Loucy (cell line): ENCODE measurements at regions not wholly inside any gene's neighbourhood (a gene's known extent, or its start where the extent isn't known, plus 50 kb on each side); places are given as distances from the start of the nearest gene placed in this dataset.

Source experiments
- H2AFZ ChIP-seq: fragments of 200-600 bp; sonication (generic); 2 replicates; pipeline ENCODE4 v1.6.0; 2016; ENCODE audit warnings: antibody characterized with exemption, mild to moderate bottlenecking, low read length, moderate library complexity
- H3F3A ChIP-seq: fragments of 200-600 bp; 2 replicates; pipeline ENCODE4 v1.6.0; 2016; ENCODE audit warnings: antibody characterized with exemption, low read depth, mild to moderate bottlenecking
- H3K27me3 ChIP-seq: fragments of 200-600 bp; sonication (generic); 2 replicates; pipeline ENCODE4 v1.6.1; 2014; ENCODE audit warnings: low read length, mild to moderate bottlenecking; ENCODE audit not compliant: insufficient read depth, poor library complexity, severe bottlenecking
- H3K36me3 ChIP-seq: fragments of 200-600 bp; sonication (generic); 2 replicates; pipeline ENCODE4 v1.6.1; 2016; ENCODE audit warnings: low read length; ENCODE audit not compliant: insufficient read depth
- H3K4me1 ChIP-seq: fragments of 200-600 bp; sonication (generic); 2 replicates; pipeline ENCODE4 v1.5.1; 2014; ENCODE audit warnings: low read length, mild to moderate bottlenecking; ENCODE audit not compliant: insufficient read depth, poor library complexity, severe bottlenecking
- H3K4me2 ChIP-seq: fragments of 200-600 bp; sonication (generic); 2 replicates; pipeline ENCODE4 v1.6.0; 2014; ENCODE audit warnings: antibody characterized with exemption, low read length, low read depth, mild to moderate bottlenecking; ENCODE audit not compliant: poor library complexity, severe bottlenecking
- H3K4me3 ChIP-seq: fragments of 200-600 bp; sonication (generic); 2 replicates; pipeline ENCODE4 v1.5.1; 2014; ENCODE audit warnings: low read length, mild to moderate bottlenecking, mixed read lengths; ENCODE audit not compliant: poor library complexity, severe bottlenecking
- H3K79me2 ChIP-seq: fragments of 200-600 bp; sonication (generic); 2 replicates; pipeline ENCODE4 v1.6.1; 2014; ENCODE audit warnings: low read length; ENCODE audit not compliant: insufficient read depth
- H3K9ac ChIP-seq: fragments of 200-600 bp; sonication (generic); 2 replicates; pipeline ENCODE4 v1.6.0; 2014; ENCODE audit warnings: mild to moderate bottlenecking, low read depth, low read length, moderate library complexity; ENCODE audit not compliant: poor library complexity, severe bottlenecking
- H3K9me2 ChIP-seq: fragments of 200-600 bp; sonication (generic); replicated peaks from 2 replicates; pipeline ENCODE4 v1.6.1; 2016; ENCODE audit warnings: low read depth, low read length, mixed read lengths
- H3K9me3 ChIP-seq: fragments of 200-600 bp; sonication (generic); 2 replicates; pipeline ENCODE4 v1.6.1; 2014; ENCODE audit warnings: mild to moderate bottlenecking, antibody characterized with exemption, low read length, low read depth; ENCODE audit not compliant: insufficient read depth
- H4K20me1 ChIP-seq: fragments of 200-600 bp; sonication (generic); 2 replicates; pipeline ENCODE4 v1.6.0; 2014; ENCODE audit warnings: antibody characterized with exemption, low read length, mild to moderate bottlenecking; ENCODE audit not compliant: insufficient read depth, poor library complexity, severe bottlenecking
- CTCF ChIP-seq: fragments of 200-600 bp; sonication (generic); conservative IDR thresholded peaks from 2 replicates; pipeline ENCODE4 v1.5.1; 2014; ENCODE audit warnings: mild to moderate bottlenecking, antibody characterized with exemption, low read length
- EZH2phosphoT487 ChIP-seq: fragments of 200-600 bp; IDR thresholded peaks from 2 replicates; pipeline ENCODE4 v1.6.1; 2018; ENCODE audit warnings: antibody characterized with exemption, mild to moderate bottlenecking, moderate library complexity, borderline replicate concordance

- H3K27me3 ChIP-seq = no peaks in the 10 kb centered on the region
- no peaks in the 10 kb centered on the region for H3K79me2 ChIP-seq
- no peaks in the 10 kb centered on the region for H4K20me1 ChIP-seq
- no peak overlapping the region for H3K9ac ChIP-seq
- no peak overlapping the region for H3K4me2 ChIP-seq
- no peaks in the 10 kb centered on the region for H3F3A ChIP-seq
- no peak overlapping the region for H3K4me3 ChIP-seq
- H3K9me3 ChIP-seq = no peaks in the 10 kb centered on the region
- H3K4me1 ChIP-seq = no peaks in the 10 kb centered on the region
- no peak for TF ChIP-seq CTCF
- no peak for TF ChIP-seq EZH2phosphoT487
- H3K9me2 ChIP-seq = no peaks in the 10 kb centered on the region
- H3K36me3 ChIP-seq = no peaks in the 10 kb centered on the region
- no peak overlapping the region for H2AFZ ChIP-seq
These were observed 277.1 kb upstream of the PCDH15 start for GRCh38 chr10:55078121-55078520.

- Histone ChIP-seq H3F3A (no peaks in the 10 kb centered on the region), H3K9me2 (no peaks in the 10 kb centered on the region), H3K9ac (no peak overlapping the region), H3K4me3 (no peak overlapping the region), H3K36me3 (no peaks in the 10 kb centered on the region), H3K27me3 (no peaks in the 10 kb centered on the region), H3K9me3 (no peaks in the 10 kb centered on the region), H3K79me2 (no peaks in the 10 kb centered on the region), H3K4me1 (no peaks in the 10 kb centered on the region), H2AFZ (no peak overlapping the region), H3K4me2 (no peak overlapping the region), H4K20me1 (no peaks in the 10 kb centered on the region)
- TF ChIP-seq CTCF (no peak), EZH2phosphoT487 (no peak)
These were observed 264.2 kb upstream of the PCDH15 start for GRCh38 chr10:55065185-55065584.

- Histone ChIP-seq H3K79me2 (no peaks in the 10 kb centered on the region), H3K4me2 (no peak overlapping the region), H3K9me2 (no peaks in the 10 kb centered on the region), H3K4me3 (no peak overlapping the region), H3K9ac (no peak overlapping the region), H3K27me3 (no peaks in the 10 kb centered on the region), H3K4me1 (no peaks in the 10 kb centered on the region), H3F3A (no peaks in the 10 kb centered on the region), H2AFZ (no peak overlapping the region), H3K9me3 (no peaks in the 10 kb centered on the region), H3K36me3 (no peaks in the 10 kb centered on the region), H4K20me1 (no peaks in the 10 kb centered on the region)
- TF ChIP-seq CTCF (no peak), EZH2phosphoT487 (no peak)
These were observed 262.8 kb upstream of the PCDH15 start for GRCh38 chr10:55063811-55064210.
